Muscle layer of duodenum (tissue), 2 donors: ENCODE measurements at regions not wholly inside any gene's neighbourhood (a gene's known extent, or its start where the extent isn't known, plus 50 kb on each side); places are given as distances from the start of the nearest gene placed in this dataset.
"Not testable (repeated sequence)": the region's sequence is repeated elsewhere in the genome, so short reads cannot be mapped to it uniquely, and the experiment has no call there.

Experiments used
- H3K27ac ChIP-seq: one replicate; pipeline ENCODE4 v1.7.0; 2013; ENCODE audit warnings: mild to moderate bottlenecking, low read length
- H3K27me3 ChIP-seq: one replicate; pipeline ENCODE4 v1.7.0; 2013; ENCODE audit warnings: low read depth, mild to moderate bottlenecking, control low read depth, low read length
- H3K36me3 ChIP-seq, 2 donors: one replicate each; pipeline ENCODE4 v1.7.0; 2013; ENCODE audit warnings: low read length in 2 of 2, control low read depth in 1 of 2, mild to moderate bottlenecking in 1 of 2; ENCODE audit not compliant: insufficient read depth in 2 of 2, control insufficient read depth in 1 of 2
- H3K4me1 ChIP-seq, 2 donors: one replicate each; pipeline ENCODE4 v1.7.0; 2013; ENCODE audit warnings: low read length in 2 of 2, mild to moderate bottlenecking in 2 of 2, control low read depth in 1 of 2, moderate library complexity in 1 of 2; ENCODE audit not compliant: insufficient read depth in 2 of 2, control insufficient read depth in 1 of 2
- H3K4me3 ChIP-seq, 2 donors: one replicate each; pipeline ENCODE4 v1.7.0; 2013; ENCODE audit warnings: low read length in 2 of 2, low read depth in 1 of 2, mild to moderate bottlenecking in 1 of 2
- H3K9me3 ChIP-seq, 2 donors: one replicate each; pipeline ENCODE4 v1.7.0; 2013; ENCODE audit warnings: low read length in 2 of 2, control low read depth in 1 of 2, mild to moderate bottlenecking in 1 of 2; ENCODE audit not compliant: control insufficient read depth in 1 of 2
- donor health status: healthy.

DNA sequence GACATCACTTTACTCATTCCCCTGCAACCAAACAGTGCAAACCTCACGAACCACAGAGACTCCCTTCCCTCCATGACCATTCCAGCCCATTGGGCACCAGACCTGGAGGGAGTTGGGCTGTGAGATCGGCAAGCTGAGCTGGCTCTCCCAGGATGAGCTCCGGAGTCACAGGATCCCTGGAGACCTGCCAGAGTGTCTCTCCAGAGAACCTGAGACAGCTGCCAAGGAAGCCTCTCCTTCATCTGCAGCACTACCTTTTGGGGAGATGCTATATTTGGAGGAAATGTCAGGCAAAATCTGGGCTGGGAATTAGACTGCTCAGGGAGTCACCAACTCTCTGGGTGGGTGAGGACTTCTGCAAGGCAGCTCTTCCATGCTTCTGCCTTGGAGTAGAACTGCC is 417.4 kb downstream of the TNS1 start:
- H3K27me3 ChIP-seq = no peaks in the 10 kb centered on the region
- no peaks in the 10 kb centered on the region for H3K36me3 ChIP-seq
- no peak overlapping the region for H3K27ac ChIP-seq
- H3K9me3 ChIP-seq = no peaks in the 10 kb centered on the region
- H3K4me1 ChIP-seq = peaks cover 0 to 6% of the 10 kb centered on the region in 2 donors
- peak overlapping the region in 1 of 2 donors; percentile 26 for H3K4me3 ChIP-seq

DNA sequence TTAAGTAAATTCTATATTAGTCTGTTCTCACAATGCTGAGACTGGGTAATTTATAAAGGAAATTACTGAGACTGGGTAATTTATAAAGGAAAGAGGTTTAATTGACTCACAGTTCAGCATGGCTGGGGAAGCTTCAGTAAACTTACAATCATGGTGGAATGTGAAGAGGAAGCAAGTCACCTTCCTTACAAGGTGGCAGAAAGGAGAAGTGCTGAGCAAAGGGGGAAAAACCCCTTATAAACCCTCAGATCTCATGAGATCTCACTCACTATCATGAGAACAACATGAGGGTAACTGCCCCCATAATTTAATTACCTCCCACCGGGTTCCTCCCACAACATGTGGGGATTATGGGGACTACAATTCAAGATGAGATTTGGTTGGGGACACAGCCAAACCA is 422.4 kb downstream of the TNS1 start:
- H3K4me1 ChIP-seq, H3K27me3 ChIP-seq, H3K27ac ChIP-seq, H3K9me3 ChIP-seq, H3K36me3 ChIP-seq, H3K4me3 ChIP-seq: not testable (repeated sequence)

DNA sequence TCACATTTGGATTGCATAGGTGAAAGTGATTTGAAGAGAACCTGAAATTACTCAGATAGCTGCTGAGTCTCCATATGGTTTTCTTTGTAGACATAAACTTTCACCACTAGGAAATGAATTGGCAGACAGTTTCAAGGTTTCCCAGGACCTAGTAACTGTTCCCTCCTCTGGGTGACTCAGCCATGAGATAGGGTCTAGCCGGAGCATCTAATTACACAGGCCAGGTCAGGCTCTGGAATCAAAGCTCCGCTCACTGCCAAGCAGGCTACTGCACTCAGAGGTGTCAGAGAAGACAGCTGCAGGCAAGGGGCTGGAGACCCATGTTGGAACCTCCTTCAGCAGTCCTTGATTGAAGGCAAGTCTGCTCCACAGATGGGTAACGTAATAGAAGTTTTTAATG is 429.2 kb downstream of the TNS1 start:
- no peaks in the 10 kb centered on the region for H3K4me1 ChIP-seq
- H3K4me3 ChIP-seq = no peak overlapping the region
- H3K36me3 ChIP-seq = no peaks in the 10 kb centered on the region
- H3K9me3 ChIP-seq = no peaks in the 10 kb centered on the region
- H3K27me3 ChIP-seq = no peaks in the 10 kb centered on the region
- H3K27ac ChIP-seq = no peak overlapping the region

DNA sequence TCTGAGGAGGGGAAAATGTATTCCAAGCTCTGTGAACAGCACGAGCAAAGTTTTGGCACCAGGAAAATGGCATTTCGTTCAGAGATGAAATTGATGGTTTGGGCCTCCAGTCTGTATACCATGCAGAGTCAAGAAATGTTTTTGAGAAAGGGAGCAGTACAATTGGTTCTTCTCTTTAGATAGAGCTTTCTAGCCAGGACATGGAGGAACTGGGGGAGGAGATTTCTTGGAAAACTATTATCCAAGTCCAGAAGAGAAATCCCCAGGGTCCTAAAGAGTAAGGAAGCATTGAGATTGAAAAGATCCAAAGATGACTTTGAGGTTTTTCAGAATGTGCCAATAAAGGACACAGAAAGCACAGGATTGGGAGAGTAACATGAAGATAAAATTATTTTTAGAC is 432.4 kb downstream of the TNS1 start:
- Histone ChIP-seq H3K27me3 (no peaks in the 10 kb centered on the region), H3K9me3 (no peaks in the 10 kb centered on the region), H3K4me1 (no peaks in the 10 kb centered on the region), H3K36me3 (no peaks in the 10 kb centered on the region), H3K4me3 (no peak overlapping the region), H3K27ac (no peak overlapping the region)

GRCh38 chr2:217568289-217568971 is 434.4 kb downstream of the TNS1 start:
- no peaks in the 10 kb centered on the region for H3K27me3 ChIP-seq
- no peaks in the 10 kb centered on the region for H3K36me3 ChIP-seq
- H3K4me1 ChIP-seq = no peaks in the 10 kb centered on the region
- H3K9me3 ChIP-seq = no peaks in the 10 kb centered on the region
- no peak overlapping the region for H3K4me3 ChIP-seq
- no peak overlapping the region for H3K27ac ChIP-seq

DNA sequence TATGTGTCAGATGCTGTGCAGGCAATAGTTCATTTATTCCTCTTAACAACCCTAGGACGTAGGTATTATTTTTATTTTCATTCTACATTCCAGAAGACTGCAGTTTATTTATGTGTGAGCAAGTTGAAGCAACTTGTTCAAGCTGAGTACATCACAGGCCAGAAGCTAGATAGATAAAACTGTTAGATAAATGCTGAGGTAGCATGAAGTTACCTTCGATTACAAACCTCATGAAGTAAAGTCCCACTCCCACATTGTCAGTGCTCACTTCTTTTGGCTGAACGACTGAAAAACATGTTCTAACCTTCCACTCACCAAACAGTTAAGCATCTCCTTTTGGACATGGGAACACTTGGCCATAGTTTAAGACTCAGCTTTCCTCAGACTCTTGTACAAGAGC is 439.2 kb downstream of the TNS1 start:
- H3K4me1 ChIP-seq = no peaks in the 10 kb centered on the region
- H3K4me3 ChIP-seq = no peak overlapping the region
- no peak overlapping the region for H3K27ac ChIP-seq
- no peaks in the 10 kb centered on the region for H3K9me3 ChIP-seq
- H3K36me3 ChIP-seq = no peaks in the 10 kb centered on the region
- H3K27me3 ChIP-seq = no peaks in the 10 kb centered on the region

- Histone ChIP-seq H3K36me3 (no peaks in the 10 kb centered on the region), H3K4me1 (no peaks in the 10 kb centered on the region), H3K27ac (no peak overlapping the region), H3K4me3 (no peak overlapping the region), H3K9me3 (no peaks in the 10 kb centered on the region), H3K27me3 (no peaks in the 10 kb centered on the region)
Observed at GRCh38 chr2:217562871-217563480, 439.8 kb downstream of the TNS1 start.

- Histone ChIP-seq H3K27me3 (no peaks in the 10 kb centered on the region), H3K4me1 (peaks cover 0 to 10% of the 10 kb centered on the region in 2 donors)
Observed at GRCh38 chr2:217559084-217559483, 443.7 kb downstream of the TNS1 start.

DNA sequence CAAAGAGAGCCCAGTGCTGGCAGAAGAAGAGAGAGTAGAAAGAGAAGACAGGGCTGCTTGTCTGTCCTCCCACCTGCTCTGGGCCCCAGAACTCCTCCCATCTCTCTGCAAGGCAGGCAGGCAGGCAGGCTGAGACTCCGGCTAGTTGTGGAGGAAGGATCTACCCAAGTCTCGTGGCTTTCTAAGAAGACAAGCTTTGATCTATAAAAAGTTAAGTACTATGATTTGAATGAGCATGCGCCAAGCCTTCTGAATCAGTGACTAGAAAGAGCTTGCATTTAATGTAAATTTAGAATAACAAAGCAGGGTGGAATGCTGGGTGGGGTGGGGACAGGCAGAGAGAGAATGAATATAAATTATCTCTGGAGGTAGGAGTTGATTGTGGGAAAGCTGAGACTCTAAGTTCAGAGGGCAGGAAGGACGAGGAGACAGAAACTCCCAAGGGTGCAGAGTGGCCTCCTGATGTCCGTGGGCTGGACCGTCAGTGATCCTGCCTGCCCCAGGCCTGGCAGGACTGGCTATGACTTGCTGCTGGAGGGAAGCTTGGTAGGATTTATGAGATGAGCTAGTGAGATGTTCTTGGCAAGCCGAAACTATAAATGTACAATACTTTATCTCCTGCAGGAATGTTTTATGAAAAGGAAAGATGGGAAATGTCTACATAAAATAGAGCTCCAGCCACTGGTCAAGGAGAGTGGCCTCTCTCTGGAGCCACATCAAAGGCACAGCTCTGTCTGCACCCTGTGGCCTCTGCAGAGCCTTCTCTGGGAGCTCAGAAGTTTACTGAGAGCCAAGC is 447.5 kb downstream of the TNS1 start:
- Histone ChIP-seq H3K36me3 (no peaks in the 10 kb centered on the region), H3K4me1 (peaks cover 0 to 10% of the 10 kb centered on the region in 2 donors), H3K4me3 (no peak overlapping the region), H3K27me3 (no peaks in the 10 kb centered on the region), H3K9me3 (no peaks in the 10 kb centered on the region), H3K27ac (no peak overlapping the region)

More at GRCh38 chr2:217559084-217559483, 443.7 kb downstream of the TNS1 start:
- Histone ChIP-seq H3K27ac (no peak overlapping the region), H3K36me3 (no peaks in the 10 kb centered on the region), H3K4me3 (no peak overlapping the region), H3K9me3 (no peaks in the 10 kb centered on the region)

DNA sequence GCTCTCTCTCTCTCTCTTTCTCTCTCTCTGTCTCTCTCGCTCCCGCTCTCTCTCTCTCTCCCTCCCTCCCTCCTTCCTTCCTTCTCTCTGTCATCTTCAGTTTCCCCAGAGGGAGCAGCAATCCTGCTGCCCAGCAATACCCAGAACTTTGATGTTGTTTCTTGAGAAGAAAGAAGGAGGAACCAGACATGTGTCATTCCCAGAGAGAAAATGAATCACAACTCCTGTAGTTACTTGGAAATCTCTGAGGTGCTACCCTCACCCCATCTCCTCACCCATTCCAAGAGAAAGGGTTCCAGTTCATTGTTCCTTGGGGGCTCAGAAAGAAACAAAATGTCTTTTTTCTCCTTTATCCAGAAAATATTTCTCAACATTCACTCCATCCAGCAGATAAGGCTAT is 449.1 kb downstream of the TNS1 start:
- no peaks in the 10 kb centered on the region for H3K9me3 ChIP-seq
- H3K4me1 ChIP-seq = peaks cover 0 to 10% of the 10 kb centered on the region in 2 donors
- H3K4me3 ChIP-seq = no peak overlapping the region
- no peaks in the 10 kb centered on the region for H3K36me3 ChIP-seq
- no peak overlapping the region for H3K27ac ChIP-seq
- H3K27me3 ChIP-seq = no peaks in the 10 kb centered on the region

GRCh38 chr2:217553202-217553601 is 449.6 kb downstream of the TNS1 start:
- Histone ChIP-seq H3K4me3 (no peak overlapping the region), H3K9me3 (no peaks in the 10 kb centered on the region), H3K27me3 (no peaks in the 10 kb centered on the region), H3K4me1 (peaks cover 0 to 10% of the 10 kb centered on the region in 2 donors), H3K27ac (no peak overlapping the region), H3K36me3 (no peaks in the 10 kb centered on the region)
